ENCODE measurements at regions not wholly inside any gene's neighbourhood (a gene's known extent, or its start where the extent isn't known, plus 50 kb on each side); places are given as distances from the start of the nearest gene placed in this dataset.

GRCh38 chr19:29302002-29302928, 89.3 kb upstream of the UQCRFS1 start:
- H3K9me3 ChIP-seq (ENCODE audit: low read depth, low read length), result no peaks in the 10 kb centered on the region
- H3K4me1 ChIP-seq (ENCODE audit: insufficient read depth, low read length), result no peaks in the 10 kb centered on the region
- H3K4me3 ChIP-seq (ENCODE audit: low read length), result no peak overlapping the region
- H3K27me3 ChIP-seq (ENCODE audit: insufficient read depth, low read length), result no peaks in the 10 kb centered on the region

GRCh38 chr19:29303069-29303718, 90.2 kb upstream of the UQCRFS1 start:
- H3K27me3 ChIP-seq (ENCODE audit: insufficient read depth, low read length), result no peaks in the 10 kb centered on the region
- H3K4me1 ChIP-seq (ENCODE audit: insufficient read depth, low read length), result no peaks in the 10 kb centered on the region
- H3K9me3 ChIP-seq (ENCODE audit: low read depth, low read length), result no peaks in the 10 kb centered on the region
- no peak overlapping the region for H3K4me3 ChIP-seq (ENCODE audit: low read length)

- Histone ChIP-seq H3K4me3 (ENCODE audit: low read length) (no peak overlapping the region), H3K9me3 (ENCODE audit: low read depth, low read length) (no peaks in the 10 kb centered on the region), H3K4me1 (ENCODE audit: insufficient read depth, low read length) (no peaks in the 10 kb centered on the region), H3K27me3 (ENCODE audit: insufficient read depth, low read length) (no peaks in the 10 kb centered on the region)
Observed at GRCh38 chr19:29303719-29304090, 90.8 kb upstream of the UQCRFS1 start.

GRCh38 chr19:29305268-29305667, 92.3 kb upstream of the UQCRFS1 start:
- Histone ChIP-seq H3K9me3 (ENCODE audit: low read depth, low read length) (no peaks in the 10 kb centered on the region), H3K4me3 (ENCODE audit: low read length) (no peak overlapping the region), H3K4me1 (ENCODE audit: insufficient read depth, low read length) (no peaks in the 10 kb centered on the region), H3K27me3 (ENCODE audit: insufficient read depth, low read length) (no peaks in the 10 kb centered on the region)

GRCh38 chr19:29308977-29309590, 96.1 kb upstream of the UQCRFS1 start:
- Histone ChIP-seq H3K27me3 (ENCODE audit: insufficient read depth, low read length) (no peaks in the 10 kb centered on the region), H3K4me1 (ENCODE audit: insufficient read depth, low read length) (no peaks in the 10 kb centered on the region), H3K4me3 (ENCODE audit: low read length) (no peak overlapping the region), H3K9me3 (ENCODE audit: low read depth, low read length) (no peaks in the 10 kb centered on the region)

DNA sequence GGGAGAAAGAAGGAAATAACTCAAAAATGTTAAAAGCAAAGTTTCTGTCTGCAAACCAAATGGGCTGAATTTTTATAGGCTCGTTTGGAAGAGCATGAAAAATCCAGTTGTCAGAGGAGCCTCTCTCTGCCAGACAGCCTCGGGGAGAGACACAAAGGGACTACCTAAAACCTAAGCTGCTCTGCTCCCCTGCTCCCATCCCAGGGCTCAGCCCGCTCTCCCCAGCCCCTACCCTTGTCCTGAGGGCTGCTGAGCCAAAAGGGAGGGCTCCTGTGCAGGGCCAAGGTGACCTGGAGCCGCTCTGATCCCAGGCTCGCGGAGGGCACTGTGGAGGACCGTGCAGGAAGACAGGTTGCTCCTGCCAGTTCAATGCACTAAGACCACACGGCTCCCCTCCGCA, 96.7 kb upstream of the UQCRFS1 start:
- Histone ChIP-seq H3K27me3 (ENCODE audit: insufficient read depth, low read length) (no peaks in the 10 kb centered on the region), H3K9me3 (ENCODE audit: low read depth, low read length) (no peaks in the 10 kb centered on the region), H3K4me1 (ENCODE audit: insufficient read depth, low read length) (no peaks in the 10 kb centered on the region), H3K4me3 (ENCODE audit: low read length) (no peak overlapping the region)

GRCh38 chr19:29311191-29311790, 98.3 kb upstream of the UQCRFS1 start:
- no peak overlapping the region for H3K4me3 ChIP-seq (ENCODE audit: low read length)
- H3K27me3 ChIP-seq (ENCODE audit: insufficient read depth, low read length), result no peaks in the 10 kb centered on the region

GRCh38 chr19:29315556-29316190, 102.7 kb upstream of the UQCRFS1 start:
- Histone ChIP-seq H3K4me1 (ENCODE audit: insufficient read depth, low read length) (no peaks in the 10 kb centered on the region), H3K4me3 (ENCODE audit: low read length) (no peak overlapping the region), H3K9me3 (ENCODE audit: low read depth, low read length) (no peaks in the 10 kb centered on the region), H3K27me3 (ENCODE audit: insufficient read depth, low read length) (no peaks in the 10 kb centered on the region)

More at GRCh38 chr19:29311191-29311790, 98.3 kb upstream of the UQCRFS1 start:
- Histone ChIP-seq H3K4me1 (ENCODE audit: insufficient read depth, low read length) (no peaks in the 10 kb centered on the region), H3K9me3 (ENCODE audit: low read depth, low read length) (no peaks in the 10 kb centered on the region)

- Histone ChIP-seq H3K9me3 (ENCODE audit: low read depth, low read length) (no peaks in the 10 kb centered on the region), H3K4me1 (ENCODE audit: insufficient read depth, low read length) (no peaks in the 10 kb centered on the region), H3K27me3 (ENCODE audit: insufficient read depth, low read length) (no peaks in the 10 kb centered on the region), H3K4me3 (ENCODE audit: low read length) (no peak overlapping the region)
Observed at GRCh38 chr19:29318581-29318980, 105.6 kb upstream of the UQCRFS1 start.

- Histone ChIP-seq H3K27me3 (ENCODE audit: insufficient read depth, low read length) (no peaks in the 10 kb centered on the region), H3K9me3 (ENCODE audit: low read depth, low read length) (no peaks in the 10 kb centered on the region), H3K4me1 (ENCODE audit: insufficient read depth, low read length) (no peaks in the 10 kb centered on the region), H3K4me3 (ENCODE audit: low read length) (no peak overlapping the region)
Observed at GRCh38 chr19:29320086-29320485, 107.1 kb upstream of the UQCRFS1 start.

- Histone ChIP-seq H3K9me3 (ENCODE audit: low read depth, low read length) (no peaks in the 10 kb centered on the region), H3K27me3 (ENCODE audit: insufficient read depth, low read length) (no peaks in the 10 kb centered on the region), H3K4me1 (ENCODE audit: insufficient read depth, low read length) (no peaks in the 10 kb centered on the region)
Observed at GRCh38 chr19:29320618-29321017, 107.7 kb upstream of the UQCRFS1 start.

GRCh38 chr19:29321116-29321515, 108.2 kb upstream of the UQCRFS1 start:
- H3K4me3 ChIP-seq (ENCODE audit: low read length), result no peak overlapping the region
- no peaks in the 10 kb centered on the region for H3K9me3 ChIP-seq (ENCODE audit: low read depth, low read length)
- no peaks in the 10 kb centered on the region for H3K27me3 ChIP-seq (ENCODE audit: insufficient read depth, low read length)

More at GRCh38 chr19:29320618-29321017, 107.7 kb upstream of the UQCRFS1 start:
- H3K4me3 ChIP-seq (ENCODE audit: low read length), result no peak overlapping the region

DNA sequence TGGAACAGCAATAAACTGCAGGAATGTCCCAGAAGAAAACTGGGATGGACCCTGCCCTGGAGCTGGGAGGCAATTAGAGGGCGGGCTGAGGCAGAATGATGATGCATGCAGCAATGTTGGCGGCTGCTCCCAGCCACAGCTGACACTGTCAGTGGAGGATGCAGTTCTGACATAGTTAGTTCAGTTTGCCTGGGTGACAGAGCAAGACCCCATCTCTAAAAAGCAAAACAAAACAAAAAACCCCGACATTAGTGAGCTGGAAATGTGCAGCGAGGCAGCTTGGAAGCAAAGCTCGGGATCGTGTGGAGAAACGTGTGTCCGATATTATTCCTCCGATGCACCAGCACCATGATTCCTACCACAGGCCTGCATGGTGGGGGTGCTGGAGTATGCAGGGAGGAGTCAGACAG, 110.1 kb upstream of the UQCRFS1 start:
- Histone ChIP-seq H3K9me3 (ENCODE audit: low read depth, low read length) (no peaks in the 10 kb centered on the region), H3K4me3 (ENCODE audit: low read length) (no peak overlapping the region), H3K4me1 (ENCODE audit: insufficient read depth, low read length) (no peaks in the 10 kb centered on the region), H3K27me3 (ENCODE audit: insufficient read depth, low read length) (no peaks in the 10 kb centered on the region)

More at GRCh38 chr19:29321116-29321515, 108.2 kb upstream of the UQCRFS1 start:
- H3K4me1 ChIP-seq (ENCODE audit: insufficient read depth, low read length), result no peaks in the 10 kb centered on the region

DNA sequence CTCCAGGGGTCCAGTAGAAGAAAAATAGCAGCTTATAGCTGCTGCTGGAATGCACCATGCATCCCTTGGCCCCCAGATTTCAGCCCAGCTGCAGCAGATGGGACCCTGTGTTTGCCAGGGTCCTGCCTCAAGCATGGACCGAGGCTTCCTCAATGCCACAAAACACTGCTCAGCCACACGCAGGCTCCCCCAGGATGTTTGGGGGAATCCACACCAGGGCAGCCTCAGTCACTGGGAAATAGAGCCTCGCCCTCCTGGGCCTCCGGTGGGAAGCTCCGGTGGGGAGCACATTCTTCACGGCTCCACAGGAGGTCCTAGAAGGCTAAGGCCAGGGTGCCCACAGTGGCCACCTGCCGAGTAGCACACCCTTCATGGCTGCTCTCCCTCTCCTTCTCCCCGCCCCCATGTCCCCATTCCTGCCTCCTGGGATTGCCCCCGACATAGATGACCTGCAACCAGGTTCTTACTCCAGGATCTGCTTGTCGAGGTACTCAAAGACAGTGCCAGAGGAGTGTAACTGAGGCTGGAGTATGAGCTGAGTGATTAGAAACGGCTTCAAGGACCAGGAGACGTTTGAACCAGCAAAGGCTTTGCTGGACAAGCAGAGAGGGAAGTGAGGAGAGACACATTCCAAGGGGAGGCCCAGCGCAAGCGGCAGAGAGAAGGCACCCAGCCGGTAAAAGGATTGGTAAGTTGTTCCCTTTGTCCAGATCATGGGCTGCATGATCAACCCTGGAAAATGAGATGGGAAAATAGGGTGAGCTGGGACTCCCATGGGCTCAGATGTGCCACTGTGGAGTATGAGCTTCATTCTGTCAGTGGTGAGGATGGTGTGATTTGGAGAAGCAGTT, 110.7 kb upstream of the UQCRFS1 start:
- H3K4me1 ChIP-seq (ENCODE audit: insufficient read depth, low read length), result no peaks in the 10 kb centered on the region
- H3K27me3 ChIP-seq (ENCODE audit: insufficient read depth, low read length), result no peaks in the 10 kb centered on the region
- H3K4me3 ChIP-seq (ENCODE audit: low read length), result no peak overlapping the region
- H3K9me3 ChIP-seq (ENCODE audit: low read depth, low read length), result no peaks in the 10 kb centered on the region

Data from mononuclear cell (primary cell).